HG02973 (cell line): ENCODE measurements at regions not wholly inside any gene's neighbourhood (a gene's known extent, or its start where the extent isn't known, plus 50 kb on each side); places are given as distances from the start of the nearest gene placed in this dataset.
"Not testable (repeated sequence)": the region's sequence is repeated elsewhere in the genome, so short reads cannot be mapped to it uniquely, and the experiment has no call there.

ENCODE experiments used
- ATAC-seq: cut with Tn5 transposase; IDR thresholded peaks from one replicate; pipeline ENCODE4 v1.9.1; 2021; ENCODE audit warnings: moderate library complexity; ENCODE audit not compliant: unreplicated experiment

DNA sequence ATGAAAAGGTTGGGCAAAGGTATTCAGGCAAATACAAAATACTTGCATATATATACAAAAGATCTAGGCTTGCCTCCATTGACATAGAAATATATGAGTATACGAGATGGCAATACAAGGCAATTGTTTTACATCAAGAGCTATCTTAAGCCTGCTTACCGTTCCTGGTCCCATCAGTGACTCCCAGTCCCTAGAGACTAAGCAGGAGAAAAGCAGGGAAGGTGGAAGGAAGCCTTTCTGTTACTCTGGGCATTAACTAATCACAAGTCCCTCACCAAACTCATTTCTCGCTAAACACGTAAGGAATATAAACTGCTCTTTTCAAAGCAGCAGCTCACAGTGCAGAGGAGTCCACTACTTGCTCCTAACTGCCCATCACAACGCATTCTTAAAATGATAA, 125.2 kb downstream of the ZNF608 start:
- no peak for ATAC-seq

DNA sequence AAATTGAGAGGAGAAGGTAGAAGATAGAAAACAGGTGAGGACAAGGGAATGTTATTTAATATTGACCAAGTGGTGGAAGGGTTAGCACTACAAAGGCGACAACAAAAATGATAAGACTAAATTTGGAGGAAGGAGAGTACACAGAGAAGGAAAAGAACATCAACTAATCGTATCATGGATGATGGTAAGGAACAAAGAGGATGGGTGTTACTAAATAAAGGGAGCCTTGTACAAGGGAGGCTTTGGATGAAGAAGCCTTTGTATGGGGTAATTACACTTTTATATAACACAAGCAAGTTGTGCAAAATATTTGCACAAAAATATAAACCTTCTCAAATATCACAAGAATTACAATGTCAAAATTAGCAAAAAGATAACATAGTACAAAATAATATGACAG, 125.7 kb downstream of the ZNF608 start:
- no peak for ATAC-seq

GRCh38 chr5:124619121-124619520, 127.3 kb downstream of the ZNF608 start:
- no peak for ATAC-seq

DNA sequence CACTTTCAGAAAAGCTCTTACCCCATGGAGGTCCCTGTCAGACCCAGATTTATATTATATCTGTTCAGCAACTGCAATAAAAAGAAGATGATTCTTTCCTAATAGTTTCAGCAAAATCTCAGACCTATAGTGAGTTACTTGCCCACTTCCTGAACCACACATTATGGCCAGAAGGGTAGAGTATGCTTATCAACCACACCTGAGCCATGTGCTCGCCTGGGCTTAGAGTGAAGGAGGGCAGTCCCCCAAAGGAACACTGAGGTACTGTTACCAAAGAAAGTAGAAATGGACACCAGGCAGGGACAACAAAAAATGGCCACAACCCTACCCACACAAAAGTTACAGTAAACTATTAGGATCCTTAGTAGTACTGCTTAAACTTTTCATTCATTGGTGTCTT, 128.7 kb downstream of the ZNF608 start:
- no peak for ATAC-seq

- ATAC-seq = no peak
Observed at GRCh38 chr5:124614836-124615385, 131.5 kb downstream of the ZNF608 start.

- no peak for ATAC-seq
Observed at GRCh38 chr5:124614105-124614504, 132.3 kb downstream of the ZNF608 start.

GRCh38 chr5:124613273-124613953, 133.0 kb downstream of the ZNF608 start:
- ATAC-seq = no peak

- ATAC-seq = no peak
Observed at GRCh38 chr5:124612023-124612422, 134.4 kb downstream of the ZNF608 start.

DNA sequence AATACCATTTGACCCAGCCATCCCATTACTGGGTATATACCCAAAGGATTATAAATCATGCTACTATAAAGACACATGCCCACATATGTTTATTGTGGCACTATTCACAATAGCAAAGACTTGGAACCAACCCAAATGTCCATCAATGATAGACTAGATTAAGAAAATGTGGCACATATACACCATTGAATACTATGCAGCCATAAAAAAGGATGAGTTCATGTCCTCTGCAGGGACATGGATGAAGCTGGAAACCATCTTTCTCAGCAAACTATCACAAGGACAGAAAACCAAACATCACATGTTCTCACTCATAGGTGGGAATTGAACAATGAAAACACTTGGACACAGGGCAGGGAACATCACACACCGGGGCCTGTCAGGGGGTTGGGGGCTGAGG, 135.2 kb downstream of the ZNF608 start:
- ATAC-seq = not testable (repeated sequence)

DNA sequence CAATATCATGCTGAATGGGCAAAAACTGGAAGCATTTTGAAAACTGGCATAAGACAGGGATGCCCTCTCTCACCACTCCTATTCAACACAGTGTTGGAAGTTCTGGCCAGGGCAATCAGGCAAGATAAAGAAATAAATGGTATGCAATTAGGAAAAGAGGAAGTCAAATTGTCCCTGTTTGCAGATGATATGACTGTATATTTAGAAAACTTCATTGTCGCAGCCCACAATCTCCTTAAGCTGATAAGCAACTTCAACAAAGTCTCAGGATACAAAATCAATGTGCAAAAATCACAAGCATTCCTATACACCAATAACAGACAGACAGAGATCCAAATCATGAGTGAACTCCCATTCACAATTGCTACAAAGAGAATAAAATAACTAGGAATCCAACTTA, 136.8 kb downstream of the ZNF608 start:
- ATAC-seq = not testable (repeated sequence)

DNA sequence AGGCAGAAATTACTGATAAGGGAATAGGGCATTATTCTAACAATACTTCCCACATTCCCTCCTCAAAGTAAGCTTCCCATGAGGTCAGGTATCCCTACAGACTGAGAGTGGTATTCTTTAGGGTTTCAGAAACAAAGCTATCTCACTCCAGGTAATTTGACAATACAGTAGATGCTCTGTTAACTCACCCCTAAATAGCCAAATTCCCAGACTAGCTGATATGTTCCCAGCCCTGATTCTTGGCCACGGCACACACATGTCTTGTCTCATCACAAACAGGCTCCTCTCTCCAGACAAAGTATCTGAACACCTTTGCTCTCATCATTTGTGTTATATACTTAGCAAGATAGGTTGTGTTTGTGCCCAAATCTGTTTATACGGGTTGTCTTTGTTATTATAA, 139.9 kb downstream of the ZNF608 start:
- ATAC-seq = no peak

GRCh38 chr5:124606093-124606492, 140.3 kb downstream of the ZNF608 start:
- ATAC-seq = no peak

DNA sequence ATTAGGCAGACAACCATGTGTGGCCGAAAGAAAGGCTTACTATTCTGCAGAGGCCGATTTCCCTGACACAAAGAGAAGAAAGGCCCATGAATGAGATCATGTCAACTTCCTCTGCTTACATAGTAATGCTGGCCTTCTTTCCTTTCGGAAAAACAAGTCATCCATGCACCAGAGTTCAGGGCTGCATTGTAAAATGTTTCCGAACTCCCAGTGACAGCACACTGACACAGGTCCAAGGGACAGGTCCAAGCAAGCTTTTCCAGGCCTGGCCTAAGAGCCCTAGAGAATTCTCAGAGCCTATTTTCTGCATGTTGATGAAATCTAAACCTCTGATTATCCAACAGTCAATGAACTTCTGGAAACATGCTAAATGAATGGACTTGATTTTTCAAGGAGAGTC, 140.9 kb downstream of the ZNF608 start:
- no peak for ATAC-seq

DNA sequence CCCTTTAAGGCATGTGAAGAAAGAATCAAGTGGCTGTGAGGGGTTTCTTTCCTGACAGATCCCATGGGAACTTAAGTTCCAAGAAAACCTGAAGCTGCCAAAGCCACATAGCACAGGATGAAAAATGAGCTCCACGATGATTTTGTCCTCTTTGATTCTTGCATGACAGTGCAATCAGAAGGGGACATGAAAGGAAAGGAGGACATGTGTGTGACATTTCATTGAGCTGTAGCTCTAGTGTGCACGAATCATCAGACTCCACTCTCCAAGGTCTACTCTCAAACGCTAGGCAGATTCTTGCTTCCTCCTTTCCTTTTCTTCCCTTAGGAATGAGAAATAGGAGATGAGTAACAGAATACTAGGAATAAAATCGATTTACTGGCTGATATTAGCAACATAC, 142.0 kb downstream of the ZNF608 start:
- no peak for ATAC-seq

GRCh38 chr5:124602925-124603650, 143.4 kb downstream of the ZNF608 start:
- ATAC-seq = no peak

DNA sequence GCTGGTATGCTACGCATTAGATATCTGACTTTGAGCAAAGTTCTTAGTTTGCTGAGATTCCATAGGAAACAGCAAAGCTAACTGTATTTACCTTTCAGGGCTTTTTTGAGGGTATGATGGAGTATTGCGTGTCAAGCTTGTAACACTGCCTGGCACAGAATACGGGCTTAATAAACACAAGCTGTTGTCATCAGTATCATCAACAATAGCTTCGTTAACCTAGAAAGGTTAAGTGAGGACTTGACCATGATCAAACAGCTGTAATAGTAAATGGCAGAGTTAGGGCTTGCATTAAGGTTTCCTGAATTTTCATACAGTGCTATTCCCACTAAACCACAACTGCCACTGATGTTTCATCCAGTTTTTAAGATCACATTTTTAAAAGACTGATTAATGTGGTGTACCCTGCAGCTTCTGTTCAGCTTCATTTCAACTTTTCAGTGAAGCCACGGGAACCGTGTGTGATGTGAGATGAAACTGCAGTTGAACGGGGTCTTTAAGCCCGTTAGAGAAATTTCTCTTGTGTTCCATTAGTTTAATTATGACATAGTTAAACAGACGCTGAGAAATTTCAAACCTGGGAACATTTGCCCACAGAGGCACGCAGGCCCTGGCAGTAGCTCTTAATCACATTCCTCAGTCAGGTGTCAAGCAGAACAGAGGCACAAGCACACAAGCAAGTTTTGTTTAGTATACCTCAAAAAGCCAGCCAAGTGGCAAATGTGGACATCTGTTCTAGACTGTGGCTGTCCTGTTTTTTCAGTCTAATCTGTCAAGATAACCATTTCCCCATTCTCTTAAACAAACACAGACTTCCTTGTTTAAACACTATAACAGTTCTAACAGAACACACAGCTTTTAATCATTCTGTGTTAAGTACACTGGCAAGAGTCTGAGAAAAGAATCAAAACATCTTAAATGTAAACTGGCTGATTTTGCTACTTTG, 147.1 kb downstream of the ZNF608 start:
- no peak for ATAC-seq

DNA sequence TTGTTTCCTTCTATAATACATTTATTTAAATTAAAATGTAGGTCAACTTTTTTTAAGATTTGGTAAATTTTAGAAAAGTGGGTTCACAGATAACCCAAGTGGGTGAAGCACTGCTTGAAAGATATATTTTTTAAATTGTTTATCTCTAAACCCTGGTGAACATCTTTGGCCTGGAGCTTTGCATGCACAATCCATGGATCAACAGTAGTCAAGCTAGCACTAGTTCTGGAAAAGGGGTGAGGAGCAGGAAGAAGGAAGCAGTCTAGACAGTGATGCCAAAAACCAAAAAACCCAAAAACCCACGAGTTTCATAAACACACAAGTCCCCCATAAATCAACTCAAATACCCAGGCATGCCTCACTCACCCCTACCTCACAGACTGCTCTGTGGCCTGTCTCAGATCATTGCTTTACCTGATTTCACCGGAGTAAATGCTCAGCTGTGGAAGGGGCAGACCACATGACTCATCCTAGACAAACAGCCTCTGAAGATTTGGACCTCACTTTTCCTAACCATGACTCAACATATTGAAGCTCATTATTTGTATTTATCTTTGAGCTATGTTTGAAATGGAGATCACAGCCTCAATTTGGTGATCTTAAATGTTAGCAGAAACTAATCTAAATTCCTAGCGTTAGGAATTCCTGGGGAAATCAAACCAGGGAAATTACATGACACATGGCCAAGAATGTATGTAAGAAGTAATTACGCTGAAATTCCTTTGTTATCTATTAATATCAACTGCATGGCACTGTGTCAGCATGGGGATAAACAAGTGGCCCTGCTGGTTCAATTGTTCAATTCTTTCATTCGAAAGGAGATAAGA, 149.6 kb downstream of the ZNF608 start:
- no peak for ATAC-seq

DNA sequence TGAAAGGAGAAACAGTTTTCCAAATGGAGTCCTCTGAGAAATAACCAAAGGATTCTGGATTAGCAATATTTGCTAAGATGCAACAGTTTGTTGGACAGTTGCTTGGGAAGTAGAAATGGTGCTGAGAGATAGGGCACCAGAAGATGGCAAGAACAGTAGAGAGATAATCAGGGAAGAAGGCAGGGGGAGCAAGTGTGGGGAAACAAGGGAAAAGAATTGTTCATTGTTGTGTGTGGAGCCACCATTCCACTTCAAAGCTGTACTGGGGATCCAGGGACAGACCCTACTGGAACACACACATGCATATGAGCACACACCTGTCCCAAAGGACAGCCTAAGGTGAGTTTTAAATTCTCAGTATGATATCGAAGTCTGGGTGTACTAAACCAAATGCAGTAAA, 152.5 kb downstream of the ZNF608 start:
- no peak for ATAC-seq

DNA sequence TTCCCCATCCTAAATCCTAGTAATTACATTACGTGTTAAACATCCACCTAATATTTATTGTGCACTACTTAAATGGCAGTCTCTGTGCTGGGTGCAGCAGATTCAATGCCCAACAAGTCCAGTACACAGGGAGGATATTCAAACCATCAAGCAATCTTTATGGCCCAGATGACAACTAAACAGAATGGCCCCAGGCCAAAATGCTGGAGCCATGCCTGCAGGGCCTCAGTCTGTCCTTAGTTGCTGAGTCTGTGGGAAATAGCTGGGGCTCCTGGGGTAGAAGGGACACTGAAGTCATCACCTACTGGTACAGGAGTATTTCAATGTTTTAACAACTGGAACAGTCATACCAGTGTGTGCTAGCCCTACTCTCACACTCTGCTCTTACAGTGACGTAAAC, 153.5 kb downstream of the ZNF608 start:
- ATAC-seq = no peak

DNA sequence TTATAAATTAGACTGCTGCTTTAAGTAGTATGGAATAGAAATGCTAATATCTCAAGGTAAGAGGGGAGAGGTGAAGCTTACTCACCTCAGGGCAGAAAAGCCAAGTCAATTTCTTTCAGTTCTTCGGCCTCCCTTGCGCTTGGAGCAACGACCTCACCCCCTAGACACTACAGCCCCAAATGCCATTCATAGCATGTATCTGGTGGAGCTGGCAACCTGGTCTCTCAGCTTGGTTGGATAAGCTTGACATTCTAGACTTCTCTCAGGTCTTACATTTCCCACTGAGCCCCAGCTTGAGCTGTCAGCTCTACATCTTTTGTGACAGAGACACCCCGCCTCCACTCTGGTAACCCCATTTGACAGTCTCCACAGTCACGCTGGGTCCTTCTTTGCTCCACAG, 154.9 kb downstream of the ZNF608 start:
- no peak for ATAC-seq
